ENCODE measurements at regions not wholly inside any gene's neighbourhood (a gene's known extent, or its start where the extent isn't known, plus 50 kb on each side); places are given as distances from the start of the nearest gene placed in this dataset.

GRCh38 chr13:23067129-23067528, 113.7 kb upstream of the SGCG start (continued):
- TF ChIP-seq, protein P1, sequence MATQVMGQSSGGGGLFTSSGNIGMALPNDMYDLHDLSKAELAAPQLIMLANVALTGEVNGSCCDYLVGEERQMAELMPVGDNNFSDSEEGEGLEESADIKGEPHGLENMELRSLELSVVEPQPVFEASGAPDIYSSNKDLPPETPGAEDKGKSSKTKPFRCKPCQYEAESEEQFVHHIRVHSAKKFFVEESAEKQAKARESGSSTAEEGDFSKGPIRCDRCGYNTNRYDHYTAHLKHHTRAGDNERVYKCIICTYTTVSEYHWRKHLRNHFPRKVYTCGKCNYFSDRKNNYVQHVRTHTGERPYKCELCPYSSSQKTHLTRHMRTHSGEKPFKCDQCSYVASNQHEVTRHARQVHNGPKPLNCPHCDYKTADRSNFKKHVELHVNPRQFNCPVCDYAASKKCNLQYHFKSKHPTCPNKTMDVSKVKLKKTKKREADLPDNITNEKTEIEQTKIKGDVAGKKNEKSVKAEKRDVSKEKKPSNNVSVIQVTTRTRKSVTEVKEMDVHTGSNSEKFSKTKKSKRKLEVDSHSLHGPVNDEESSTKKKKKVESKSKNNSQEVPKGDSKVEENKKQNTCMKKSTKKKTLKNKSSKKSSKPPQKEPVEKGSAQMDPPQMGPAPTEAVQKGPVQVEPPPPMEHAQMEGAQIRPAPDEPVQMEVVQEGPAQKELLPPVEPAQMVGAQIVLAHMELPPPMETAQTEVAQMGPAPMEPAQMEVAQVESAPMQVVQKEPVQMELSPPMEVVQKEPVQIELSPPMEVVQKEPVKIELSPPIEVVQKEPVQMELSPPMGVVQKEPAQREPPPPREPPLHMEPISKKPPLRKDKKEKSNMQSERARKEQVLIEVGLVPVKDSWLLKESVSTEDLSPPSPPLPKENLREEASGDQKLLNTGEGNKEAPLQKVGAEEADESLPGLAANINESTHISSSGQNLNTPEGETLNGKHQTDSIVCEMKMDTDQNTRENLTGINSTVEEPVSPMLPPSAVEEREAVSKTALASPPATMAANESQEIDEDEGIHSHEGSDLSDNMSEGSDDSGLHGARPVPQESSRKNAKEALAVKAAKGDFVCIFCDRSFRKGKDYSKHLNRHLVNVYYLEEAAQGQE (IDR thresholded peaks at IDR 0.05; ENCODE audit: low read depth, low read length): no peak
- no peak for TF ChIP-seq TAF1 (IDR thresholded peaks at IDR 0.05; ENCODE audit: borderline replicate concordance, low read depth, low read length)
- no peak for TF ChIP-seq TEAD4 (IDR thresholded peaks at IDR 0.05; ENCODE audit: borderline replicate concordance, insufficient read depth)

DNA sequence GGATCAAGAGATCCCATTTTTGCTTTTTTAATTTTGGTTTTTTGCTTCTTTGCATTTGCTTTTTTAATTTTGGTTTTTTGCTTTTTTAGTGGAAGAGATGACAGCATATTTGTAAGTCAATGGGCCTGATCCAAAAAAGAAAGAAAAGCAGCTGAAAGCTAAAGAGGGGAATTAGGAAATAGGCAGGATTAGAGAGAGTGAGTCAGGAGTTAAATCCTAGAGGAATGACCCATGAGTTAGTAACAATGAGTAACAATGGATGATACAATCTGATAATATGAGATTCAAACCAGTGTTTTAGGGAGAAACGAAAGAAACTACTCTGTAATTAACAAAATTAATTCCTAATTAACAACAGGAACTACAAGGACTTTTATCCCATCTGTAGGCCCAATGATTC, 111.2 kb upstream of the SGCG start:
- POLR2A ChIA-PET: no interaction called here
- CTCF ChIA-PET: no interaction called here
- H3K27ac ChIP-seq (ENCODE audit: low read depth in 2 of 2, low read length in 1 of 2): peak overlapping the region in 1 of 2 experiments; percentile 66; a peak in 2 of 4 replicates
- peaks cover 4% of the 10 kb centered on the region for H3F3A ChIP-seq (replicated peaks; ENCODE audit: insufficient read depth)
- no peaks in the 10 kb centered on the region for H4K20me1 ChIP-seq (ENCODE audit: insufficient read depth)
- peak overlapping the region; percentile 9; the same call in 1 of the 2 replicates for H2AFZ ChIP-seq (ENCODE audit: low read depth)
- H3K4me2 ChIP-seq: peak overlapping the region; percentile 22; the same call in 1 of the 2 replicates
- H3K9me3 ChIP-seq: no peaks in the 10 kb centered on the region
- H3K27me3 ChIP-seq (ENCODE audit: insufficient read depth): no peaks in the 10 kb centered on the region
- no peaks in the 10 kb centered on the region for H3K4me1 ChIP-seq (ENCODE audit: control insufficient read depth in 1 of 2, insufficient read depth in 2 of 2, low read depth in 1 of 2, low read length in 1 of 2)
- 0 out of 2 replicates have a peak overlapping the region, but pooled peaks have one; percentile 29 for H3K9ac ChIP-seq
- no peak overlapping the region for H3K4me3 ChIP-seq (ENCODE audit: low read depth in 2 of 2, low read length in 1 of 2)
- H3K9me2 ChIP-seq: no peaks in the 10 kb centered on the region
- H3K36me3 ChIP-seq (replicated peaks in 1 of 2; ENCODE audit: control insufficient read depth in 1 of 2, insufficient read depth in 2 of 2, low read length in 1 of 2): no peaks in the 10 kb centered on the region
- DNase-seq: no peak
- TF ChIP-seq, protein P1 (IDR thresholded peaks at IDR 0.05; ENCODE audit: low read depth, low read length): no peak
- TF ChIP-seq FOSL2 (IDR thresholded peaks at IDR 0.05; ENCODE audit: borderline replicate concordance, low read depth) (peak; percentile 45; the same call in 1 of the 2 replicates), TCF12 (IDR thresholded peaks at IDR 0.05) (0 out of 2 replicates have a peak, but pooled peaks have one; percentile 13)
- 3% methylated on average over 1 of the region's 1 CpG for WGBS (ENCODE audit: low lambda C conversion rate)
- H3K79me2 ChIP-seq (ENCODE audit: insufficient read depth): no peaks in the 10 kb centered on the region

All from SK-N-SH (cell line).